Uterus (tissue), 3 donors: ENCODE measurements at regions not wholly inside any gene's neighbourhood (a gene's known extent, or its start where the extent isn't known, plus 50 kb on each side); places are given as distances from the start of the nearest gene placed in this dataset.

Source experiments
- DNase-seq, 2 donors: peaks; one replicate each; pipeline ENCODE4 v3.0.0-alpha.2; 2019 to 2020
- H3K27ac ChIP-seq, 2 donors: fragments of 200-600 bp; sonication (generic); 1 replicate in 1 of 2; 2 replicates in 1 of 2; pipeline ENCODE4 v1.5.1; 2016 to 2018
- H3K27me3 ChIP-seq, 2 donors: fragments of 200-600 bp; sonication (generic); one replicate each; pipeline ENCODE4 v1.5.1; 2018 to 2019; ENCODE audit warnings: control low read depth in 1 of 2
- H3K36me3 ChIP-seq, 2 donors: fragments of 200-600 bp; sonication (generic); one replicate each; pipeline ENCODE4 v1.5.1; 2019; ENCODE audit warnings: control low read depth in 1 of 2
- H3K4me1 ChIP-seq, 2 donors: fragments of 200-600 bp; sonication (generic); one replicate each; pipeline ENCODE4 v1.5.1; 2018 to 2019; ENCODE audit warnings: control low read depth in 1 of 2
- H3K4me3 ChIP-seq, 2 donors: fragments of 200-600 bp; sonication (generic); 1 replicate in 1 of 2; 2 replicates in 1 of 2; pipeline ENCODE4 v1.5.1; 2018 to 2019; ENCODE audit warnings: mild to moderate bottlenecking in 1 of 2
- H3K9me3 ChIP-seq, 2 donors: fragments of 200-600 bp; sonication (generic); one replicate each; pipeline ENCODE4 v1.5.1; 2019; ENCODE audit warnings: control low read depth in 1 of 2
- POLR2A ChIP-seq, 2 donors: fragments of 450-650 bp; IDR thresholded peaks; one replicate each; pipeline ENCODE4 v1.6.1; 2016; ENCODE audit warnings: antibody characterized with exemption in 2 of 2, mild to moderate bottlenecking in 1 of 2, moderate library complexity in 1 of 2
- intact Hi-C: fragments of 100-400 bp; cut with DNase I; formaldehyde crosslinking; loops from one replicate; pipeline ENCODE4 v1.15.1; 2023; ENCODE audit warnings: low total_unique reads
- TF ChIP-seq, protein P1 (sequence below), 4 experiments: fragments of 200-600 bp in 2 of 4; fragments of 450-650 bp in 2 of 4; sonication (generic) in 2 of 4; IDR thresholded peaks; one replicate each; pipeline ENCODE4 v1.5.1; 2016 to 2019; ENCODE audit warnings: antibody characterized with exemption in 4 of 4, mild to moderate bottlenecking in 2 of 4, moderate library complexity in 1 of 4
- donor health status: DM: yes; HTN: yes; CAD: no.

DNA sequence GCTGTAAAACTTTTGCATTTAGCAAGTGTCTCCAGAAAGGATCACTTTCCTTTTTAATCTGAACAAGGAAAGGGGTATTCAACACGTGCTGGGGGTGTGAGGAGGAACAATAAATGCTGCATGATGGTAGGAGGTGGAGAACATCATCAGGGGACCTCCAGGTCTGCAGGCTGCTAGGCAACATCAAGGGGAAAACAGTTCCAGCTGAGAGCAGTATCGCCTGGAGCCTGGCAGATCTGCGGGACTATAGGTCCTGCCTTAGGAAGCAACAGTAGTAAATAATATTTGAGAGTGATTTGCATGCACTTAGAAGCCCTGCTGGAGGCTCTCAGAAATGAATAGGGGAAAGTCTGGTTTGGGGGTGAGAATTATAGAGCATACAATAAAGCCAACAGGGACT, 175.6 kb downstream of the SUCLG1 start:
- Histone ChIP-seq H3K36me3 (no peaks in the 10 kb centered on the region), H3K27ac (no peak overlapping the region), H3K4me3 (no peak overlapping the region), H3K27me3 (no peaks in the 10 kb centered on the region), H3K9me3 (no peaks in the 10 kb centered on the region), H3K4me1 (no peaks in the 10 kb centered on the region)
- TF ChIP-seq, protein P1, sequence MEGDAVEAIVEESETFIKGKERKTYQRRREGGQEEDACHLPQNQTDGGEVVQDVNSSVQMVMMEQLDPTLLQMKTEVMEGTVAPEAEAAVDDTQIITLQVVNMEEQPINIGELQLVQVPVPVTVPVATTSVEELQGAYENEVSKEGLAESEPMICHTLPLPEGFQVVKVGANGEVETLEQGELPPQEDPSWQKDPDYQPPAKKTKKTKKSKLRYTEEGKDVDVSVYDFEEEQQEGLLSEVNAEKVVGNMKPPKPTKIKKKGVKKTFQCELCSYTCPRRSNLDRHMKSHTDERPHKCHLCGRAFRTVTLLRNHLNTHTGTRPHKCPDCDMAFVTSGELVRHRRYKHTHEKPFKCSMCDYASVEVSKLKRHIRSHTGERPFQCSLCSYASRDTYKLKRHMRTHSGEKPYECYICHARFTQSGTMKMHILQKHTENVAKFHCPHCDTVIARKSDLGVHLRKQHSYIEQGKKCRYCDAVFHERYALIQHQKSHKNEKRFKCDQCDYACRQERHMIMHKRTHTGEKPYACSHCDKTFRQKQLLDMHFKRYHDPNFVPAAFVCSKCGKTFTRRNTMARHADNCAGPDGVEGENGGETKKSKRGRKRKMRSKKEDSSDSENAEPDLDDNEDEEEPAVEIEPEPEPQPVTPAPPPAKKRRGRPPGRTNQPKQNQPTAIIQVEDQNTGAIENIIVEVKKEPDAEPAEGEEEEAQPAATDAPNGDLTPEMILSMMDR (IDR thresholded peaks at IDR 0.05) = no peak
- TF ChIP-seq POLR2A (IDR thresholded peaks at IDR 0.05) = no peak
- intact Hi-C loops = no loop called here
- DNase-seq = no peak

DNA sequence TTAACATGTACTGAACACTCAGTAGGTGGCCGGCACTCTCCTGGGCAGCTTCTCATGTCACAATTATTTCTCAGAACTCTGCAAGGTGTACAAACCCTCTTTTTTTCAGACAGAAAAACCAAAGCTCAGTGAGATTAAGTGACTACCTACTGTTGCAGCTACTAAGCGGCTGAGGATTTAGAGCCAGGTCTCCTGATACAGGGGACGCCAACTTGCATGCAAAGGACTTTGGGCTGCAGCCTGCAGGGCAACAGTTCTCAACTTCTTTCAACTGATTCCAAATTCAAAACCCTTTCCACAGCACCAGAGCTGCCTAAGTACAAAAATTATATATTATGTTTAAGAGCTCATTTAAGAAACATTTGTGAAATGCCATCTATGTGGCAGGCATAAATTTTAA, 177.6 kb downstream of the SUCLG1 start:
- intact Hi-C loops = no loop called here
- H3K27ac ChIP-seq = no peak overlapping the region
- no peaks in the 10 kb centered on the region for H3K27me3 ChIP-seq
- H3K4me3 ChIP-seq = no peak overlapping the region
- DNase-seq = no peak
- no peaks in the 10 kb centered on the region for H3K36me3 ChIP-seq
- no peaks in the 10 kb centered on the region for H3K4me1 ChIP-seq
- no peak for TF ChIP-seq POLR2A (IDR thresholded peaks at IDR 0.05)
- TF ChIP-seq, protein P1 (IDR thresholded peaks at IDR 0.05) = no peak
- H3K9me3 ChIP-seq = no peaks in the 10 kb centered on the region

DNA sequence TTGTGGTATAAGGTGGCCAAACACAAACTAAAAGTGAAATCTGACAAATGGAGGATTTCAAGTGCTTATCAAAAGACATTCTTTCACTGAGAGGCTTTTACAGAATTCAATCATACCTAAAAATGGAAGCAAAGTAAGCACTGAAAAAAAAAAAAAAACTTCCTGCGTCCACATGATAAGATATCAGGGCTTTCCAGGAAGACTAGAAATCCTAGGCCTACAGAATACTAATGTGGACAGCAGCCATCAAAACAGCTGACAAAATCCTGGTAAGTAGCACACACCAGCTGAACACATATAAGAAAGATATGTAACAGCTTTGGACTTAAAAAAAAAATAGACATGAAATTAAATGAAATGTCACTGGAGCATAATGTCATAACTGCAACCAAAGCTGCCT, 178.2 kb downstream of the SUCLG1 start:
- TF ChIP-seq, protein P1 (IDR thresholded peaks at IDR 0.05) = no peak
- TF ChIP-seq POLR2A (IDR thresholded peaks at IDR 0.05) = no peak
- intact Hi-C loops = no loop called here

DNA sequence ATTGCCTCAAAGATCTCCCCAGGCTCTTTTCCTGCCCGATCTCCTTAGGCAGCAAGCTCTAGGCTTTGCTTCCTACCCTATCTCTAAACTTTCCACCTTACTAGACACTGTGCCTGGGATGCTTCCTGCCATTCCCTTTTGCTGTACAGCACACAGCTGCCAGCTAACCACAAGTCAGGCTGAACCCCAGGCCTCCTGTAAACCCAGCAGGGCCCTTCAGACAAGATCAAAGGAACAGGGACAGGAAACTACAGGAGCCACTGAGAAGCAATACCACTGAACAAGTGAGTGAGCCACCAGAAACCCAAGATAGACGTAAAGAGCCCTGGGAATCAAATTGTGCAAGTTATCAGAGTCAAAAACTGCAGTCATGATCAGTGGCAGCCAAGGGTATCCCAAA, 180.7 kb downstream of the SUCLG1 start:
- no peak for DNase-seq
- no peaks in the 10 kb centered on the region for H3K36me3 ChIP-seq
- no peak overlapping the region for H3K4me3 ChIP-seq
- TF ChIP-seq, protein P1 (IDR thresholded peaks at IDR 0.05) = no peak
- no peak for TF ChIP-seq POLR2A (IDR thresholded peaks at IDR 0.05)
- no peak overlapping the region for H3K27ac ChIP-seq
- H3K27me3 ChIP-seq = no peaks in the 10 kb centered on the region
- no peaks in the 10 kb centered on the region for H3K4me1 ChIP-seq
- intact Hi-C loops = no loop called here
- no peaks in the 10 kb centered on the region for H3K9me3 ChIP-seq

More for the DNA sequence above, 178.2 kb downstream of the SUCLG1 start:
- Histone ChIP-seq H3K27ac (no peak overlapping the region), H3K4me3 (no peak overlapping the region), H3K4me1 (no peaks in the 10 kb centered on the region), H3K27me3 (no peaks in the 10 kb centered on the region), H3K9me3 (no peaks in the 10 kb centered on the region), H3K36me3 (no peaks in the 10 kb centered on the region)
- DNase-seq = no peak

DNA sequence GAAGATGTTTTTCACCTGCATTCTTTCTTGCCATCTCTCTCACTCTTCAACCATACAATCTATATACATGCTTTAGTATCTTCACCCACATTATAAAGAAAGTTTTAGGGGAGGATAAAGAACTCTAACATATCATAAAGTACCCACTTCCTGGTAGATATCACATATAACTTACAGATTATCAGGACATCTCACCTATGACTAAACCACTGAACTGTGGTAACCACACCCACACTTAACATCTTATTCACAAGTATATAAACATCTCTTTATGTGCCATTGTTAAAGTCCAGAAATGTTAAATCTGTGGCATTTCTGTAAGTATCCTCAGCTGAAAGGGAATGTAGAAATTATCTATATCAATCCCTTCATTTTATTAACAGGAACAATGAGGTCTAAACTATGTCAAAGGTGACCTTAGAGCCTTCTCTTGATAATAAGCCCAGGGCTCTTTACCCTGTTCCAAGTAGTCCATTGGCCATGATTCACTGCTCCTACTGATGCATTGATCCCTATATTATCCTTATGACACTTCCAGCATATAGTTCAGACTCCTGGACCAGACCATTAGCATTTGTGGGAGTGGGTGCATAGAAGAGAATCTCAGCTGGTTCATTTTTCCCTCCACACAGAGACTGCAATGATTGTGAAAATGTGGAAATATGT, 182.4 kb downstream of the SUCLG1 start:
- Histone ChIP-seq H3K36me3 (no peaks in the 10 kb centered on the region), H3K4me1 (no peaks in the 10 kb centered on the region), H3K4me3 (no peak overlapping the region), H3K9me3 (no peaks in the 10 kb centered on the region), H3K27me3 (no peaks in the 10 kb centered on the region), H3K27ac (no peak overlapping the region)
- no peak for TF ChIP-seq POLR2A (IDR thresholded peaks at IDR 0.05)
- TF ChIP-seq, protein P1 (IDR thresholded peaks at IDR 0.05) = no peak
- DNase-seq = no peak
- intact Hi-C loops = no loop called here
